Ishikawa (cell line): ENCODE measurements at regions not wholly inside any gene's neighbourhood (a gene's known extent, or its start where the extent isn't known, plus 50 kb on each side); places are given as distances from the start of the nearest gene placed in this dataset.

Experiments
- CEBPB ChIP-seq: IDR thresholded peaks from 2 replicates; pipeline ENCODE4 v1.6.1; 2012
- CREB1 ChIP-seq: IDR thresholded peaks from 2 replicates; pipeline ENCODE4 v1.6.1; 2012; ENCODE audit warnings: low read depth
- EGR1 ChIP-seq: IDR thresholded peaks from 2 replicates; pipeline ENCODE4 v1.6.1; 2012
- EP300 ChIP-seq: IDR thresholded peaks from 2 replicates; pipeline ENCODE4 v1.6.1; 2012; ENCODE audit warnings: borderline replicate concordance
- FOXM1 ChIP-seq: IDR thresholded peaks from 2 replicates; pipeline ENCODE4 v1.6.1; 2012; ENCODE audit warnings: low read depth, borderline replicate concordance
- MAX ChIP-seq: IDR thresholded peaks from 2 replicates; pipeline ENCODE4 v1.6.1; 2012
- NFIC ChIP-seq: IDR thresholded peaks from 2 replicates; pipeline ENCODE4 v1.6.1; 2012
- RAD21 ChIP-seq: IDR thresholded peaks from 2 replicates; pipeline ENCODE4 v1.6.1; 2012; ENCODE audit warnings: low read depth
- REST ChIP-seq: IDR thresholded peaks from 2 replicates; pipeline ENCODE4 v1.6.1; 2012; ENCODE audit warnings: low read depth, mild to moderate bottlenecking
- TCF12 ChIP-seq: IDR thresholded peaks from 2 replicates; pipeline ENCODE4 v1.6.1; 2012; ENCODE audit warnings: low read depth
- TEAD4 ChIP-seq: IDR thresholded peaks from 2 replicates; pipeline ENCODE4 v1.6.1; 2012
- USF1 ChIP-seq: IDR thresholded peaks from 2 replicates; pipeline ENCODE4 v1.6.1; 2012
- YY1 ChIP-seq: IDR thresholded peaks from 2 replicates; pipeline ENCODE4 v1.6.1; 2012; ENCODE audit warnings: low read depth
- ZBTB7A ChIP-seq: IDR thresholded peaks from 2 replicates; pipeline ENCODE4 v1.6.1; 2012; ENCODE audit warnings: low read depth

GRCh38 chr9:12394105-12394504, 299.1 kb upstream of the TYRP1 start:
- no peak for TF ChIP-seq CEBPB
- no peak for TF ChIP-seq REST
- no peak for TF ChIP-seq YY1
- TF ChIP-seq CREB1, result no peak
- TF ChIP-seq EP300, result no peak
- no peak for TF ChIP-seq MAX
- no peak for TF ChIP-seq FOXM1
- no peak for TF ChIP-seq ZBTB7A
- TF ChIP-seq USF1, result no peak
- TF ChIP-seq TCF12, result no peak
- no peak for TF ChIP-seq RAD21
- TF ChIP-seq TEAD4, result no peak
- TF ChIP-seq NFIC, result no peak
- TF ChIP-seq EGR1, result no peak
